ENCODE measurements at regions not wholly inside any gene's neighbourhood (a gene's known extent, or its start where the extent isn't known, plus 50 kb on each side); places are given as distances from the start of the nearest gene placed in this dataset.

DNA sequence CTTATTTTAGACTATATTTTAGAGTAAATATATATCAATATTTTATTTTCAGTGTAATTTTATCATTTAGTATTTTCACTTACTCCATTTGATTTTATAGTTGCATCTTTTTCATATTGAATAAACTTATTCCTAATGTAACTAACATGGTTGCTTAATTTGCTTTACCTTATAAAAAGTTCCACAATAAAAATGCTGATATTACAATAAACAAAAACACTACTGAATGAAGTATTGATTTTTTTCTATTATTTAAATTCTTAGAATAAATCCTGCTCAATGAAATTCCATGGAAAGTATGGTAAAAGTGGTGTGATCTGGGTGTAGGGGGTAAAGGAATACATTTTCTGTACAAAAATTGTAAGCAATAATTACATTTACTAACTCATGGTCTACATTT, 2074.9 kb upstream of the C9orf72 start:
- no peaks in the 10 kb centered on the region for H3K27me3 ChIP-seq (ENCODE audit: insufficient read depth, low read length)
- TF ChIP-seq, protein P1, sequence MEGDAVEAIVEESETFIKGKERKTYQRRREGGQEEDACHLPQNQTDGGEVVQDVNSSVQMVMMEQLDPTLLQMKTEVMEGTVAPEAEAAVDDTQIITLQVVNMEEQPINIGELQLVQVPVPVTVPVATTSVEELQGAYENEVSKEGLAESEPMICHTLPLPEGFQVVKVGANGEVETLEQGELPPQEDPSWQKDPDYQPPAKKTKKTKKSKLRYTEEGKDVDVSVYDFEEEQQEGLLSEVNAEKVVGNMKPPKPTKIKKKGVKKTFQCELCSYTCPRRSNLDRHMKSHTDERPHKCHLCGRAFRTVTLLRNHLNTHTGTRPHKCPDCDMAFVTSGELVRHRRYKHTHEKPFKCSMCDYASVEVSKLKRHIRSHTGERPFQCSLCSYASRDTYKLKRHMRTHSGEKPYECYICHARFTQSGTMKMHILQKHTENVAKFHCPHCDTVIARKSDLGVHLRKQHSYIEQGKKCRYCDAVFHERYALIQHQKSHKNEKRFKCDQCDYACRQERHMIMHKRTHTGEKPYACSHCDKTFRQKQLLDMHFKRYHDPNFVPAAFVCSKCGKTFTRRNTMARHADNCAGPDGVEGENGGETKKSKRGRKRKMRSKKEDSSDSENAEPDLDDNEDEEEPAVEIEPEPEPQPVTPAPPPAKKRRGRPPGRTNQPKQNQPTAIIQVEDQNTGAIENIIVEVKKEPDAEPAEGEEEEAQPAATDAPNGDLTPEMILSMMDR (conservative IDR thresholded peaks at IDR 0.05) = no peak
- H2BK20ac ChIP-seq (ENCODE audit: low read depth, low read length, poor library complexity, severe bottlenecking) = no peak overlapping the region
- no peak overlapping the region for H3K18ac ChIP-seq (ENCODE audit: insufficient read length, low read depth, low read length)
- no peak overlapping the region for H3K27ac ChIP-seq (ENCODE audit: insufficient read length, low read depth, low read length)
- no peak overlapping the region for H3K9ac ChIP-seq (ENCODE audit: extremely low read depth, insufficient read length, low read length)
- Mint-ChIP-seq H3K4me3 (no peak overlapping the region), H3K36me3 (ENCODE audit: insufficient read depth in 1 of 3, low read depth in 3 of 3) (no peaks in the 10 kb centered on the region), H3K9me3 (no peaks in the 10 kb centered on the region), H3K27ac (no peak overlapping the region), H3K27me3 (ENCODE audit: low read depth) (no peaks in the 10 kb centered on the region), H3K4me1 (no peaks in the 10 kb centered on the region)
- no peak overlapping the region for H4K5ac ChIP-seq (ENCODE audit: insufficient read length, low read depth, low read length)
- no peak overlapping the region for H3K4ac ChIP-seq (ENCODE audit: low read depth, low read length)
- no peak overlapping the region for H2BK15ac ChIP-seq (ENCODE audit: low read depth, low read length)
- no peak overlapping the region for H3K14ac ChIP-seq (ENCODE audit: insufficient read depth, low read length)
- H4K91ac ChIP-seq (ENCODE audit: insufficient read length, low read depth, low read length) = no peak overlapping the region
- H3K23ac ChIP-seq (ENCODE audit: insufficient read length, low read depth, low read length) = no peak overlapping the region
- H3K79me2 ChIP-seq (ENCODE audit: insufficient read depth, low read length) = no peaks in the 10 kb centered on the region
- H3K79me1 ChIP-seq (ENCODE audit: insufficient read depth, low read depth, low read length, poor library complexity, severe bottlenecking) = no peaks in the 10 kb centered on the region
- no peak overlapping the region for H2BK12ac ChIP-seq (ENCODE audit: insufficient read length, low read depth, low read length)
- no peak overlapping the region for H3T11ph ChIP-seq (ENCODE audit: low read length)
- H4K20me1 ChIP-seq (ENCODE audit: control insufficient read depth, insufficient read depth, insufficient read length) = no peaks in the 10 kb centered on the region
- no peaks in the 10 kb centered on the region for H3K4me1 ChIP-seq (ENCODE audit: insufficient read depth, low read length)
- no peaks in the 10 kb centered on the region for H3K23me2 ChIP-seq (ENCODE audit: insufficient read length, low read depth, low read length, poor library complexity, severe bottlenecking)
- H2AFZ ChIP-seq (ENCODE audit: low read length) = no peak overlapping the region
- H2AK5ac ChIP-seq (ENCODE audit: insufficient read length, low read length) = no peak overlapping the region
- H4K8ac ChIP-seq (replicated peaks; ENCODE audit: insufficient read length, low read depth, low read length) = no peak overlapping the region
- no peak for DNase-seq
- no peak overlapping the region for H3K4me2 ChIP-seq (ENCODE audit: insufficient read depth, insufficient read length, low read length)
- H3K56ac ChIP-seq (ENCODE audit: insufficient read length, low read depth, low read length) = no peak overlapping the region
- H2BK120ac ChIP-seq (ENCODE audit: low read depth, low read length, poor library complexity, severe bottlenecking) = no peak overlapping the region
- H3K9me3 ChIP-seq (ENCODE audit: control insufficient read depth, low read depth, low read length) = no peaks in the 10 kb centered on the region
- no peak overlapping the region for H2BK5ac ChIP-seq (ENCODE audit: insufficient read length, low read length)

All from H9 (cell line).